Prostate gland (tissue), 2 donors: ENCODE measurements at regions not wholly inside any gene's neighbourhood (a gene's known extent, or its start where the extent isn't known, plus 50 kb on each side); places are given as distances from the start of the nearest gene placed in this dataset.

Experiments used
- POLR2A ChIP-seq: fragments of 450-650 bp; IDR thresholded peaks from one replicate; pipeline ENCODE4 v1.6.1; 2016; ENCODE audit warnings: antibody characterized with exemption, mild to moderate bottlenecking
- TF ChIP-seq, protein P1 (sequence below), 4 experiments: fragments of 200-600 bp in 2 of 4; fragments of 450-650 bp in 2 of 4; sonication (generic) in 2 of 4; IDR thresholded peaks; 1 replicate in 3 of 4; 2 replicates in 1 of 4; pipeline ENCODE4 v1.5.1; 2016 to 2019; ENCODE audit warnings: antibody characterized with exemption in 4 of 4, mild to moderate bottlenecking in 2 of 4, moderate library complexity in 2 of 4

DNA sequence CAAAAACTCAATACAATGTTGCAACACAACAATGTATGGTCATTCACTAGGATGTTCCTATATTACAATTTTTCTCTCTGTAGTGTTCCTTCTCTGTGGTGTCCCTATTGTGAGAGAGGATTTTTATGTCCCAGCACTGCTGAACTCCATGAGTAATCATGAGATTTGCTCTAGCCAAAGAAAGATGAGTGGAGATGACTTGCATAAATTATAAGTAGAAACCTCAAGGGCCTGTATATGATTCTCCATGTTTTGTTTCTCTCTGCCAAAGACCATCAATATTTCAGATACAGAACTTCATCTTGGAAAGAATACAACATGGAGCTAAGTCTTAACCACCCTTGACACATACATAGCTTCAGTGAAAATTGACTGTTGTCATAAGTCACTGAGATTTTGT is 579.1 kb downstream of the TMTC2 start:
- no peak for TF ChIP-seq POLR2A
- TF ChIP-seq, protein P1, sequence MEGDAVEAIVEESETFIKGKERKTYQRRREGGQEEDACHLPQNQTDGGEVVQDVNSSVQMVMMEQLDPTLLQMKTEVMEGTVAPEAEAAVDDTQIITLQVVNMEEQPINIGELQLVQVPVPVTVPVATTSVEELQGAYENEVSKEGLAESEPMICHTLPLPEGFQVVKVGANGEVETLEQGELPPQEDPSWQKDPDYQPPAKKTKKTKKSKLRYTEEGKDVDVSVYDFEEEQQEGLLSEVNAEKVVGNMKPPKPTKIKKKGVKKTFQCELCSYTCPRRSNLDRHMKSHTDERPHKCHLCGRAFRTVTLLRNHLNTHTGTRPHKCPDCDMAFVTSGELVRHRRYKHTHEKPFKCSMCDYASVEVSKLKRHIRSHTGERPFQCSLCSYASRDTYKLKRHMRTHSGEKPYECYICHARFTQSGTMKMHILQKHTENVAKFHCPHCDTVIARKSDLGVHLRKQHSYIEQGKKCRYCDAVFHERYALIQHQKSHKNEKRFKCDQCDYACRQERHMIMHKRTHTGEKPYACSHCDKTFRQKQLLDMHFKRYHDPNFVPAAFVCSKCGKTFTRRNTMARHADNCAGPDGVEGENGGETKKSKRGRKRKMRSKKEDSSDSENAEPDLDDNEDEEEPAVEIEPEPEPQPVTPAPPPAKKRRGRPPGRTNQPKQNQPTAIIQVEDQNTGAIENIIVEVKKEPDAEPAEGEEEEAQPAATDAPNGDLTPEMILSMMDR (IDR thresholded peaks at IDR 0.05) = no peak
